ENCODE measurements at regions not wholly inside any gene's neighbourhood (a gene's known extent, or its start where the extent isn't known, plus 50 kb on each side); places are given as distances from the start of the nearest gene placed in this dataset.

GRCh38 chr10:128451879-128452278 lies 325.7 kb upstream of the MKI67 start:
- H3K36me3 ChIP-seq (ENCODE audit: low read depth, low read length) = no peaks in the 10 kb centered on the region
- no peaks in the 10 kb centered on the region for H4K20me1 ChIP-seq (ENCODE audit: low read length)
- no peaks in the 10 kb centered on the region for H3F3A ChIP-seq (ENCODE audit: low read length, unreplicated experiment)
- ChIA-PET POLR2A (ENCODE audit: unreplicated experiment) (no interaction called here), CTCF (no interaction called here)
- no peak for ATAC-seq
- no peak overlapping the region for H3K4me2 ChIP-seq (ENCODE audit: low read length)
- H3K9me2 ChIP-seq (replicated peaks; ENCODE audit: low read length) = no peaks in the 10 kb centered on the region
- BruUV-seq (replicated peaks) = no TSS peak
- TF ChIP-seq CTCF (conservative IDR thresholded peaks at IDR 0.05; ENCODE audit: low read depth, low read length) = no peak
- no peak for TF ChIP-seq EZH2 (IDR thresholded peaks at IDR 0.05; ENCODE audit: low read length, unreplicated experiment)
- no peak for TF ChIP-seq EZH2phosphoT487 (IDR thresholded peaks at IDR 0.05; ENCODE audit: borderline replicate concordance, low read length)
- no peak overlapping the region for H3K9ac ChIP-seq (ENCODE audit: low read length)
- no peak overlapping the region for H3K27ac ChIP-seq (ENCODE audit: low read length)
- no peak for DNase-seq
- H3K27me3 ChIP-seq (ENCODE audit: low read length) = no peaks in the 10 kb centered on the region
- H3K9me3 ChIP-seq (ENCODE audit: low read length) = no peaks in the 10 kb centered on the region
- no peak overlapping the region for H2AFZ ChIP-seq (ENCODE audit: low read length)
- no peak overlapping the region for H3K4me3 ChIP-seq (ENCODE audit: low read length)
- no peaks in the 10 kb centered on the region for H3K4me1 ChIP-seq (ENCODE audit: insufficient read depth, low read length)
- intact Hi-C loops (cut with micrococcal nuclease) = no loop called here
- H3K79me2 ChIP-seq (ENCODE audit: low read length) = no peaks in the 10 kb centered on the region

- Histone ChIP-seq H3K4me1 (ENCODE audit: insufficient read depth, low read length) (no peaks in the 10 kb centered on the region), H2AFZ (ENCODE audit: low read length) (no peak overlapping the region), H3F3A (ENCODE audit: low read length, unreplicated experiment) (no peaks in the 10 kb centered on the region), H3K27ac (ENCODE audit: low read length) (no peak overlapping the region), H3K9me2 (replicated peaks; ENCODE audit: low read length) (no peaks in the 10 kb centered on the region), H3K4me3 (ENCODE audit: low read length) (no peak overlapping the region), H3K9me3 (ENCODE audit: low read length) (no peaks in the 10 kb centered on the region), H3K9ac (ENCODE audit: low read length) (no peak overlapping the region), H3K4me2 (ENCODE audit: low read length) (no peak overlapping the region), H4K20me1 (ENCODE audit: low read length) (no peaks in the 10 kb centered on the region), H3K36me3 (ENCODE audit: low read depth, low read length) (no peaks in the 10 kb centered on the region), H3K27me3 (ENCODE audit: low read length) (no peaks in the 10 kb centered on the region), H3K79me2 (ENCODE audit: low read length) (no peaks in the 10 kb centered on the region)
- intact Hi-C loops (cut with micrococcal nuclease) = no loop called here
- ChIA-PET POLR2A (ENCODE audit: unreplicated experiment) (no interaction called here), CTCF (no interaction called here)
- no TSS peak for BruUV-seq (replicated peaks)
- ATAC-seq (no peak), DNase-seq (no peak)
- TF ChIP-seq EZH2 (IDR thresholded peaks at IDR 0.05; ENCODE audit: low read length, unreplicated experiment) (no peak), EZH2phosphoT487 (IDR thresholded peaks at IDR 0.05; ENCODE audit: borderline replicate concordance, low read length) (no peak), CTCF (conservative IDR thresholded peaks at IDR 0.05; ENCODE audit: low read depth, low read length) (no peak)
These were observed 330.0 kb upstream of the MKI67 start for GRCh38 chr10:128456271-128456670.

GRCh38 chr10:128457136-128457535 lies 330.9 kb upstream of the MKI67 start:
- no peak overlapping the region for H2AFZ ChIP-seq (ENCODE audit: low read length)
- intact Hi-C loops (cut with micrococcal nuclease) = no loop called here
- BruUV-seq (replicated peaks) = no TSS peak
- no peak overlapping the region for H3K4me2 ChIP-seq (ENCODE audit: low read length)
- no peaks in the 10 kb centered on the region for H3K9me2 ChIP-seq (replicated peaks; ENCODE audit: low read length)
- ATAC-seq = no peak
- H3K79me2 ChIP-seq (ENCODE audit: low read length) = no peaks in the 10 kb centered on the region
- ChIA-PET POLR2A (ENCODE audit: unreplicated experiment) (no interaction called here), CTCF (no interaction called here)
- no peak for TF ChIP-seq EZH2phosphoT487 (IDR thresholded peaks at IDR 0.05; ENCODE audit: borderline replicate concordance, low read length)
- TF ChIP-seq EZH2 (IDR thresholded peaks at IDR 0.05; ENCODE audit: low read length, unreplicated experiment) = no peak
- no peak for TF ChIP-seq CTCF (conservative IDR thresholded peaks at IDR 0.05; ENCODE audit: low read depth, low read length)
- no peaks in the 10 kb centered on the region for H3K4me1 ChIP-seq (ENCODE audit: insufficient read depth, low read length)
- no peak overlapping the region for H3K4me3 ChIP-seq (ENCODE audit: low read length)
- no peaks in the 10 kb centered on the region for H3K36me3 ChIP-seq (ENCODE audit: low read depth, low read length)
- no peaks in the 10 kb centered on the region for H4K20me1 ChIP-seq (ENCODE audit: low read length)
- no peak for DNase-seq
- H3K9ac ChIP-seq (ENCODE audit: low read length) = no peak overlapping the region
- no peak overlapping the region for H3K27ac ChIP-seq (ENCODE audit: low read length)
- H3F3A ChIP-seq (ENCODE audit: low read length, unreplicated experiment) = no peaks in the 10 kb centered on the region
- H3K9me3 ChIP-seq (ENCODE audit: low read length) = no peaks in the 10 kb centered on the region
- no peaks in the 10 kb centered on the region for H3K27me3 ChIP-seq (ENCODE audit: low read length)

Measured in PC-3 (cell line).